NB4 (cell line): ENCODE measurements at regions not wholly inside any gene's neighbourhood (a gene's known extent, or its start where the extent isn't known, plus 50 kb on each side); places are given as distances from the start of the nearest gene placed in this dataset.

Experiments used
- POLR2A ChIP-seq: IDR thresholded peaks from 2 replicates; pipeline ENCODE4 v1.6.1; 2011; ENCODE audit warnings: mild to moderate bottlenecking; ENCODE audit not compliant: insufficient read length; ENCODE audit errors: extremely low read depth
- TF ChIP-seq, protein P1 (sequence below): IDR thresholded peaks from one replicate; pipeline ENCODE4 v1.5.1; 2012; ENCODE audit warnings: low read depth, low read length
- TF ChIP-seq, protein P2 (sequence below): IDR thresholded peaks from 2 replicates; pipeline ENCODE4 v1.6.1; 2011; ENCODE audit warnings: low read depth, low read length

DNA sequence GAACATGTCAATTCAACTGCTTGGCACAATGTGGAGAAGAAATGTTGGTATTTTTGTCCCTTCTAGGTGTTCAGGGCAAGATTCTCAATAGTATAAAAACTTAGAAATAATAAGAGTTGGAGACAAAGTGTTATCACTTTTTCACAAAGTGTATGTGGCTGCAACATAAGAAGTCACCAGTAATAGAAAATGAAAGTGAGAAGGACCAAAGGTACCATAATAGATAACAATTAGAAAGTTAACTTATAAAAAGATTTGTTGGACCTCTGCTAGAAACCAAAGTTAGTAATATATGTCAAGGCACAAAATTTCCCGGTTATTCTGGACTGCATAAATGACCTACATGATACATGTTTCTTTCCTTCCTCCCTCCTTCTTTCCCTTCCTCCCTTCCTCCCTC lies 1535.3 kb downstream of the EFNA5 start:
- TF ChIP-seq, protein P1, sequence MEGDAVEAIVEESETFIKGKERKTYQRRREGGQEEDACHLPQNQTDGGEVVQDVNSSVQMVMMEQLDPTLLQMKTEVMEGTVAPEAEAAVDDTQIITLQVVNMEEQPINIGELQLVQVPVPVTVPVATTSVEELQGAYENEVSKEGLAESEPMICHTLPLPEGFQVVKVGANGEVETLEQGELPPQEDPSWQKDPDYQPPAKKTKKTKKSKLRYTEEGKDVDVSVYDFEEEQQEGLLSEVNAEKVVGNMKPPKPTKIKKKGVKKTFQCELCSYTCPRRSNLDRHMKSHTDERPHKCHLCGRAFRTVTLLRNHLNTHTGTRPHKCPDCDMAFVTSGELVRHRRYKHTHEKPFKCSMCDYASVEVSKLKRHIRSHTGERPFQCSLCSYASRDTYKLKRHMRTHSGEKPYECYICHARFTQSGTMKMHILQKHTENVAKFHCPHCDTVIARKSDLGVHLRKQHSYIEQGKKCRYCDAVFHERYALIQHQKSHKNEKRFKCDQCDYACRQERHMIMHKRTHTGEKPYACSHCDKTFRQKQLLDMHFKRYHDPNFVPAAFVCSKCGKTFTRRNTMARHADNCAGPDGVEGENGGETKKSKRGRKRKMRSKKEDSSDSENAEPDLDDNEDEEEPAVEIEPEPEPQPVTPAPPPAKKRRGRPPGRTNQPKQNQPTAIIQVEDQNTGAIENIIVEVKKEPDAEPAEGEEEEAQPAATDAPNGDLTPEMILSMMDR = no peak
- TF ChIP-seq, protein P2, sequence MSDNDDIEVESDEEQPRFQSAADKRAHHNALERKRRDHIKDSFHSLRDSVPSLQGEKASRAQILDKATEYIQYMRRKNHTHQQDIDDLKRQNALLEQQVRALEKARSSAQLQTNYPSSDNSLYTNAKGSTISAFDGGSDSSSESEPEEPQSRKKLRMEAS = no peak
- TF ChIP-seq POLR2A = no peak
